Naive thymus-derived CD4-positive, alpha-beta T cell (primary cell): ENCODE measurements at regions not wholly inside any gene's neighbourhood (a gene's known extent, or its start where the extent isn't known, plus 50 kb on each side); places are given as distances from the start of the nearest gene placed in this dataset.
A peak's percentile ranks its signal among the peaks of the same experiment; 100 is the strongest.

ENCODE experiments used
- ATAC-seq: fragments of 150-1000 bp; cut with Tn5 transposase; 2 replicates; pipeline ENCODE4 v1.10.0; 2021; ENCODE audit warnings: mild to moderate bottlenecking, moderate library complexity
- CTCF ChIA-PET: fragments of 350-600 bp; sonication (Branson Sonifier 250); formaldehyde crosslinking; loops from one replicate; lab custom pipeline; 2021; ENCODE audit warnings: antibody characterized with exemption; lab: Charles Lee
- POLR2A ChIA-PET: fragments of 350-600 bp; sonication (Branson Sonifier 250); formaldehyde crosslinking; loops from one replicate; lab custom pipeline; 2021; ENCODE audit warnings: antibody characterized with exemption, inconsistent platforms; lab: Charles Lee
- DNase-seq, 9 donors: peaks; one replicate each; pipeline versions ENCODE4 v3.0.0 to v3.0.0-alpha.2; 2020 to 2022; ENCODE audit warnings: mixed read lengths in 1 of 9
- H3K27ac ChIP-seq: one replicate; pipeline ENCODE4 v1.7.0; 2013; ENCODE audit warnings: mild to moderate bottlenecking, low read depth, low read length, moderate library complexity
- H3K27me3 ChIP-seq, 2 donors: one replicate each; pipeline ENCODE4 v1.7.0; 2013; ENCODE audit warnings: low read length in 2 of 2, mild to moderate bottlenecking in 2 of 2, moderate library complexity in 2 of 2; ENCODE audit not compliant: control insufficient read depth in 2 of 2, insufficient read depth in 2 of 2
- H3K36me3 ChIP-seq, 3 experiments: 1 replicate in 2 of 3; 2 replicates in 1 of 3; pipeline ENCODE4 v1.7.0; 2013; ENCODE audit warnings: low read length in 3 of 3, mild to moderate bottlenecking in 3 of 3, moderate library complexity in 1 of 3; ENCODE audit not compliant: insufficient read depth in 3 of 3, control insufficient read depth in 2 of 3
- H3K4me1 ChIP-seq, 2 donors: one replicate each; pipeline ENCODE4 v1.7.0; 2013; ENCODE audit warnings: low read length in 2 of 2, mild to moderate bottlenecking in 2 of 2, moderate library complexity in 1 of 2; ENCODE audit not compliant: control insufficient read depth in 2 of 2, insufficient read depth in 2 of 2
- H3K4me3 ChIP-seq: 2 replicates; pipeline ENCODE4 v1.7.0; 2013; ENCODE audit warnings: mild to moderate bottlenecking, low read length
- H3K9me3 ChIP-seq, 3 experiments: 1 replicate in 2 of 3; 2 replicates in 1 of 3; pipeline ENCODE4 v1.7.0; 2013; ENCODE audit warnings: low read length in 3 of 3; ENCODE audit not compliant: control insufficient read depth in 2 of 3
- H3K27ac Mint-ChIP-seq, 9 donors: one replicate each; pipeline ENCODE4 v1.8.0; 2020 to 2022; ENCODE audit warnings: mixed read lengths in 9 of 9, mild to moderate bottlenecking in 8 of 9, moderate library complexity in 5 of 9, inconsistent platforms in 2 of 9
- H3K27me3 Mint-ChIP-seq, 5 donors: one replicate each; pipeline ENCODE4 v1.8.0; 2021 to 2022; ENCODE audit warnings: mixed read lengths in 5 of 5, mild to moderate bottlenecking in 1 of 5
- H3K36me3 Mint-ChIP-seq, 5 donors: one replicate each; pipeline ENCODE4 v1.8.0; 2020 to 2022; ENCODE audit warnings: mixed read lengths in 5 of 5, mild to moderate bottlenecking in 3 of 5, inconsistent platforms in 1 of 5
- H3K4me1 Mint-ChIP-seq, 7 donors: one replicate each; pipeline ENCODE4 v1.8.0; 2020 to 2022; ENCODE audit warnings: mixed read lengths in 7 of 7, mild to moderate bottlenecking in 3 of 7, inconsistent platforms in 1 of 7
- H3K4me3 Mint-ChIP-seq, 10 donors: one replicate each; pipeline ENCODE4 v1.8.0; 2020 to 2022; ENCODE audit warnings: mild to moderate bottlenecking in 10 of 10, mixed read lengths in 10 of 10, moderate library complexity in 6 of 10, inconsistent platforms in 2 of 10
- H3K9me3 Mint-ChIP-seq, 11 donors: one replicate each; pipeline ENCODE4 v1.8.0; 2020 to 2022; ENCODE audit warnings: mixed read lengths in 11 of 11, mild to moderate bottlenecking in 4 of 11, inconsistent platforms in 1 of 11, moderate library complexity in 1 of 11
- intact Hi-C, 2 donors: fragments of 100-400 bp; cut with micrococcal nuclease; formaldehyde crosslinking; loops; one replicate each; pipeline ENCODE4 v1.15.1; 2023

- intact Hi-C loops, result no loop called here
- H3K9me3 Mint-ChIP-seq, result peaks cover 0 to 44% (median 25%) of the 10 kb centered on the region in 11 donors
- peaks cover 0 to 2% of the 10 kb centered on the region in 2 donors for H3K4me1 ChIP-seq
- no peak overlapping the region for H3K4me3 ChIP-seq
- H3K4me1 Mint-ChIP-seq, result peaks cover 1 to 29% (median 15%) of the 10 kb centered on the region in 7 donors
- no peaks in the 10 kb centered on the region for H3K27me3 Mint-ChIP-seq
- DNase-seq (no peak), ATAC-seq (no peak)
- H3K27me3 ChIP-seq, result no peaks in the 10 kb centered on the region
- H3K27ac ChIP-seq, result no peak overlapping the region
- H3K4me3 Mint-ChIP-seq, result no peak overlapping the region
- peaks cover 0 to 15% (median 13%) of the 10 kb centered on the region in 3 experiments for H3K9me3 ChIP-seq
- ChIA-PET CTCF (interaction anchor here (0.8 kb wide), 1 partner anchor 1810 kb away, joined by 3 read pairs; no protein-coding TSS in a partner anchor), POLR2A (no interaction called here)
- H3K27ac Mint-ChIP-seq, result no peak overlapping the region
- peaks cover 9 to 51% (median 15%) of the 10 kb centered on the region in 5 donors for H3K36me3 Mint-ChIP-seq
- no peaks in the 10 kb centered on the region for H3K36me3 ChIP-seq
Observed at GRCh38 chr3:102124704-102125103, 275.4 kb downstream of the NFKBIZ start.

- Mint-ChIP-seq H3K4me3 (no peak overlapping the region), H3K36me3 (peaks cover 5 to 47% (median 15%) of the 10 kb centered on the region in 5 donors), H3K4me1 (peaks cover 6 to 30% (median 17%) of the 10 kb centered on the region in 7 donors), H3K27me3 (no peaks in the 10 kb centered on the region), H3K9me3 (peaks cover 0 to 37% (median 20%) of the 10 kb centered on the region in 11 donors), H3K27ac (no peak overlapping the region)
- ATAC-seq, result no peak
- peaks cover 0 to 9% of the 10 kb centered on the region in 2 donors for H3K4me1 ChIP-seq
- intact Hi-C loops, result no loop called here
- no peaks in the 10 kb centered on the region for H3K27me3 ChIP-seq
- DNase-seq, result no peak
- no peaks in the 10 kb centered on the region for H3K36me3 ChIP-seq
- no peak overlapping the region for H3K27ac ChIP-seq
- H3K9me3 ChIP-seq, result peaks cover 0 to 15% (median 13%) of the 10 kb centered on the region in 3 experiments
- no peak overlapping the region for H3K4me3 ChIP-seq
- POLR2A ChIA-PET, result no interaction called here
- CTCF ChIA-PET, result interaction anchor here (0.8 kb wide), 1 partner anchor 1811 kb away, joined by 3 read pairs; no protein-coding TSS in a partner anchor
Observed at GRCh38 chr3:102125197-102125993, 276.1 kb downstream of the NFKBIZ start.

GRCh38 chr3:102125994-102126368, 276.7 kb downstream of the NFKBIZ start:
- H3K9me3 Mint-ChIP-seq, result peaks cover 0 to 32% (median 18%) of the 10 kb centered on the region in 11 donors
- no peak overlapping the region for H3K4me3 Mint-ChIP-seq
- POLR2A ChIA-PET, result no interaction called here
- H3K9me3 ChIP-seq, result peaks cover 0 to 15% (median 13%) of the 10 kb centered on the region in 3 experiments
- no peaks in the 10 kb centered on the region for H3K27me3 Mint-ChIP-seq
- H3K36me3 ChIP-seq, result no peaks in the 10 kb centered on the region
- no peak overlapping the region for H3K4me3 ChIP-seq
- intact Hi-C loops, result no loop called here
- peaks cover 0 to 10% of the 10 kb centered on the region in 2 donors for H3K4me1 ChIP-seq
- H3K27ac Mint-ChIP-seq, result no peak overlapping the region
- DNase-seq, result no peak
- peaks cover 5 to 47% (median 15%) of the 10 kb centered on the region in 5 donors for H3K36me3 Mint-ChIP-seq
- no peak for ATAC-seq
- no peak overlapping the region for H3K27ac ChIP-seq
- peaks cover 6 to 31% (median 21%) of the 10 kb centered on the region in 7 donors for H3K4me1 Mint-ChIP-seq
- no peaks in the 10 kb centered on the region for H3K27me3 ChIP-seq
- CTCF ChIA-PET, result no interaction called here

GRCh38 chr3:102129760-102130608, 280.7 kb downstream of the NFKBIZ start:
- Histone ChIP-seq H3K36me3 (no peaks in the 10 kb centered on the region), H3K9me3 (no peaks in the 10 kb centered on the region), H3K4me3 (no peak overlapping the region), H3K4me1 (peaks cover 0 to 10% of the 10 kb centered on the region in 2 donors), H3K27me3 (no peaks in the 10 kb centered on the region), H3K27ac (no peak overlapping the region)
- Mint-ChIP-seq H3K27me3 (no peaks in the 10 kb centered on the region), H3K9me3 (peaks cover 0 to 8% (median 0%) of the 10 kb centered on the region in 11 donors), H3K4me3 (peak overlapping the region in 5 of 10 donors; percentile 19 to 75 (median 31)), H3K36me3 (peaks cover 0 to 25% (median 0%) of the 10 kb centered on the region in 5 donors), H3K4me1 (peaks cover 3 to 26% (median 20%) of the 10 kb centered on the region in 7 donors), H3K27ac (peak overlapping the region; percentile 30 to 87 (median 75))
- intact Hi-C loops, result loop anchor here in 1 of 2 donors (1.0 kb wide), 1 partner anchor 16 kb away; no protein-coding TSS in a partner anchor
- ChIA-PET POLR2A (interaction anchor here (0.6 to 0.9 kb wide), 2 partner anchors 15 to 34 kb away, joined by 3 read pairs; no protein-coding TSS in a partner anchor), CTCF (interaction anchor here (0.8 kb wide), 1 partner anchor 18 kb away, joined by 3 read pairs; no protein-coding TSS in a partner anchor)
- DNase-seq (peak in 2 of 9 donors; percentile 3 to 7), ATAC-seq (peak; percentile 29)

- Mint-ChIP-seq H3K9me3 (peaks cover 0 to 2% (median 0%) of the 10 kb centered on the region in 11 donors), H3K4me3 (no peak overlapping the region), H3K4me1 (peaks cover 3 to 41% (median 25%) of the 10 kb centered on the region in 7 donors), H3K27me3 (peaks cover 0 to 1% (median 0%) of the 10 kb centered on the region in 5 donors), H3K27ac (peak overlapping the region in 4 of 9 donors; percentile 7 to 62 (median 16)), H3K36me3 (peaks cover 0 to 20% (median 0%) of the 10 kb centered on the region in 5 donors)
- ChIA-PET POLR2A (interaction anchor here (0.9 kb wide), 1 partner anchor 29 kb away, joined by 3 read pairs; no protein-coding TSS in a partner anchor), CTCF (no interaction called here)
- Histone ChIP-seq H3K4me3 (no peak overlapping the region), H3K27me3 (no peaks in the 10 kb centered on the region), H3K4me1 (peaks cover 0 to 10% of the 10 kb centered on the region in 2 donors), H3K9me3 (no peaks in the 10 kb centered on the region), H3K27ac (no peak overlapping the region), H3K36me3 (no peaks in the 10 kb centered on the region)
- intact Hi-C loops, result no loop called here
- no peak for ATAC-seq
- no peak for DNase-seq
Observed at GRCh38 chr3:102132370-102132769, 283.1 kb downstream of the NFKBIZ start.

GRCh38 chr3:102133376-102133775, 284.1 kb downstream of the NFKBIZ start:
- DNase-seq (no peak), ATAC-seq (no peak)
- peaks cover 0 to 2% (median 0%) of the 10 kb centered on the region in 11 donors for H3K9me3 Mint-ChIP-seq
- POLR2A ChIA-PET, result interaction anchor here (0.9 kb wide), 1 partner anchor 30 kb away, joined by 3 read pairs; no protein-coding TSS in a partner anchor
- no peak overlapping the region for H3K4me3 ChIP-seq
- CTCF ChIA-PET, result no interaction called here
- peaks cover 0 to 19% (median 0%) of the 10 kb centered on the region in 5 donors for H3K36me3 Mint-ChIP-seq
- intact Hi-C loops, result no loop called here
- H3K27ac ChIP-seq, result no peak overlapping the region
- H3K27me3 ChIP-seq, result no peaks in the 10 kb centered on the region
- H3K4me1 Mint-ChIP-seq, result peaks cover 3 to 41% (median 25%) of the 10 kb centered on the region in 7 donors
- H3K4me1 ChIP-seq, result peaks cover 0 to 10% of the 10 kb centered on the region in 2 donors
- H3K27me3 Mint-ChIP-seq, result peaks cover 0 to 1% (median 0%) of the 10 kb centered on the region in 5 donors
- H3K9me3 ChIP-seq, result no peaks in the 10 kb centered on the region
- H3K36me3 ChIP-seq, result no peaks in the 10 kb centered on the region
- no peak overlapping the region for H3K4me3 Mint-ChIP-seq
- peak overlapping the region in 3 of 9 donors; percentile 7 to 27 (median 9) for H3K27ac Mint-ChIP-seq
